Omental fat pad (tissue), 3 donors: ENCODE measurements at regions not wholly inside any gene's neighbourhood (a gene's known extent, or its start where the extent isn't known, plus 50 kb on each side); places are given as distances from the start of the nearest gene placed in this dataset.

Experiments used
- ATAC-seq: fragments of 150-250 bp; one replicate; pipeline ENCODE4 v1.9.1; 2016; ENCODE audit warnings: mild to moderate bottlenecking, moderate library complexity; ENCODE audit not compliant: low FRiP score
- DNase-seq: peaks from one replicate; pipeline ENCODE4 v3.0.0-alpha.2; 2019; ENCODE audit warnings: low spot score
- TF ChIP-seq, protein P1 (sequence below), 3 donors: fragments of 450-650 bp; IDR thresholded peaks; one replicate each; pipeline ENCODE4 v1.5.1; 2016 to 2017; ENCODE audit warnings: antibody characterized with exemption in 3 of 3, mild to moderate bottlenecking in 3 of 3, moderate library complexity in 2 of 3

DNA sequence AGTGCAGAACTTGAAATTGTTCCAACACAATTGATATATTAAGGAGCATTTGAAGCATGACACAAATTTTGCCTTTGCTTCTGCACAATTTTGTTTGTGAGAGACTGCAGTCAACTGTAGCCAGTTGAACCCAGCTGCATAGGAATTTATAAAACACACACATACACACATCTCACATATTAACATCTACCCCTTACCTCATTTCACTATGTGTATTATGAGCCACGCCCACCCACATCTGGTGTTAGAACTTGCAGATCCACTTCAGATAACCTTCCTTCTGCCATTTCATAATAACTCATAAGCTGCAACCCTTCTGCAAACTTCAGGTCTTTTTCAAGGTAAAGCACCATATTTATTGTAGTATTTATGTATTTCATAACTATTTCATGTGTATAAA is 188.1 kb upstream of the WDFY3 start:
- TF ChIP-seq, protein P1, sequence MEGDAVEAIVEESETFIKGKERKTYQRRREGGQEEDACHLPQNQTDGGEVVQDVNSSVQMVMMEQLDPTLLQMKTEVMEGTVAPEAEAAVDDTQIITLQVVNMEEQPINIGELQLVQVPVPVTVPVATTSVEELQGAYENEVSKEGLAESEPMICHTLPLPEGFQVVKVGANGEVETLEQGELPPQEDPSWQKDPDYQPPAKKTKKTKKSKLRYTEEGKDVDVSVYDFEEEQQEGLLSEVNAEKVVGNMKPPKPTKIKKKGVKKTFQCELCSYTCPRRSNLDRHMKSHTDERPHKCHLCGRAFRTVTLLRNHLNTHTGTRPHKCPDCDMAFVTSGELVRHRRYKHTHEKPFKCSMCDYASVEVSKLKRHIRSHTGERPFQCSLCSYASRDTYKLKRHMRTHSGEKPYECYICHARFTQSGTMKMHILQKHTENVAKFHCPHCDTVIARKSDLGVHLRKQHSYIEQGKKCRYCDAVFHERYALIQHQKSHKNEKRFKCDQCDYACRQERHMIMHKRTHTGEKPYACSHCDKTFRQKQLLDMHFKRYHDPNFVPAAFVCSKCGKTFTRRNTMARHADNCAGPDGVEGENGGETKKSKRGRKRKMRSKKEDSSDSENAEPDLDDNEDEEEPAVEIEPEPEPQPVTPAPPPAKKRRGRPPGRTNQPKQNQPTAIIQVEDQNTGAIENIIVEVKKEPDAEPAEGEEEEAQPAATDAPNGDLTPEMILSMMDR (IDR thresholded peaks at IDR 0.05): no peak

DNA sequence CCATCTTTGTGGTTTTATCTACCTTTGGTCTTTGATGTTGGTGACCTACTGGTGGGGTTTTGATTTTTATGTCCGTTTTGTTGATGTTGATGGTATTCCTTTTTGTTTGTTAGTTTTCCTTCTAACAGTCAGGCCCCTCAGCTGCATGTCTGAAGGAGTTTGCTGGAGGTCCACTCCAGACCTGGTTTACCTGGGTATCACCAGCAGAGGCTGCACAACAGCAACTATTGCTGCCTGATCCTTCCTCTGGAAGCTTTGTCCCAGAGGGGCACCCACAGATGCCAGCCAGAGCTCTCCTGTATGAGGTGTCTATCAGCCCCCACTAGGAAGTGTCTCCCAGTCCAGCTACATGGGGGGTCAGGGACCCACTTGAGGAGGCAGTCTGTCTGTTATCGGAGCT is 199.3 kb upstream of the WDFY3 start:
- no peak for ATAC-seq

More for the DNA sequence above, 188.1 kb upstream of the WDFY3 start:
- no peak for DNase-seq
- no peak for ATAC-seq

DNA sequence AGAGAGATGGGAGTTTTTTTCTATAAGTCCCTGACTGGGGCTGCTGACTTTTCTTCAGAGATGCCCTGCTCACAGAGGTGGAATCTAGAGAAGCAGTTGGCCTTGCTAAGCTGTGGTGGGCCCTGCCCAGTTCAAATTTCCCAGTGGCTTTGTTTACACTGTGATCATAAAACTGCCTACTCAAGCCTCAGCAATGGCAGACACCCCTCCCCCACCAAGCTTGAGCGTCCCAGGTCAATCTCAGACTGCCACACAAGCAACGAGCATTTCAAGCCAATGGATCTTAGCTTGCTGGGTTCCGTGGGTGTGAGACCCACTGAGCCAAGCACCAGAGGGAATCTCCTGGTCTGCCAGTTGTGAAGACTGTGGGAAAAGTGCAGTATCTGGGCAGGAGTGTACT is 199.8 kb upstream of the WDFY3 start:
- TF ChIP-seq, protein P1 (IDR thresholded peaks at IDR 0.05): no peak
- no peak for ATAC-seq
- DNase-seq: no peak

More for the DNA sequence above, 199.3 kb upstream of the WDFY3 start:
- DNase-seq: no peak
- TF ChIP-seq, protein P1 (IDR thresholded peaks at IDR 0.05): no peak

GRCh38 chr4:85168234-85168834 is 201.8 kb upstream of the WDFY3 start:
- no peak for DNase-seq
- no peak for ATAC-seq
- TF ChIP-seq, protein P1 (IDR thresholded peaks at IDR 0.05): no peak

GRCh38 chr4:85170241-85170640 is 203.8 kb upstream of the WDFY3 start:
- ATAC-seq (no peak), DNase-seq (no peak)
- TF ChIP-seq, protein P1 (IDR thresholded peaks at IDR 0.05): no peak

DNA sequence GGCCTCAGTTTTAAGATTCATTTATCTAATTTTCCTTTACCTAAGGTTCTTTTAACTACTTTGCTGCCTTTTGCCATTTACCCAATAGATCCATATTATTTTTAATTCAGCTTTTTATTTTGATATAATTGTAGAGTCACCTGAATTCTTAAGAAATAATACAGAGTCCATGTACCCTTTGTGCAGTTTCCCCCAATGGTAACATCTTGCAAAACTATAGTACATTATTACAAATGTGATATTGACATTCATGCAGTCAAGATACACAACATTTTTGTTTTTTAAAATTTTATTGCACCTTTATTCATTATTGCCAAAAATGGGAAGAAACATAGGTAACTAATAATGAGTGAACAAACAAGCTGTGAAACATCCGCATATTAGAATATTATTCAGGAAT is 208.7 kb upstream of the WDFY3 start:
- ATAC-seq: no peak
- TF ChIP-seq, protein P1 (IDR thresholded peaks at IDR 0.05): no peak
- no peak for DNase-seq

DNA sequence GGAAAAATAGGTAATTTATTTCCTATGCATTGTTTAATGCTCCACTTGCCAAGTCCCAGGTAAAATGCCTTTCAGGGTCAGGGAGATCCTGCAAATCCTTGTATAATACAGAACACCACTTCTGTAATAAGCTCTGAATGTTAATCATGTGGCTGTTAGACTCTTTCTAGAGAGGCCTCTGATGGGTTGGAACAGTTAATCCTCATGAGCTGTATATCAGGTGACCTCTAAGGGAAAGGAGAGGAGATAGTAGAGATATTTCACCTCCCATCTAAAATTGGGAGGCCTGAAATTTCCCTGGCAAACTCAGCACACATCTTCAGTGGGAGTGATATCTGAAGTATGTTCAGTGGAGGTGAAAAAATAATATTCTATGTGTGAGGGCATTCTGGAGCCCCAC is 210.6 kb upstream of the WDFY3 start:
- TF ChIP-seq, protein P1 (IDR thresholded peaks at IDR 0.05): no peak
- no peak for ATAC-seq
- no peak for DNase-seq
